ENCODE measurements at regions not wholly inside any gene's neighbourhood (a gene's known extent, or its start where the extent isn't known, plus 50 kb on each side); places are given as distances from the start of the nearest gene placed in this dataset.

GRCh38 chr5:144886668-144887067 is 716.0 kb downstream of the KCTD16 start:
- no peak for TF ChIP-seq ZFX (IDR thresholded peaks at IDR 0.05; ENCODE audit: borderline replicate concordance)
- TF ChIP-seq CTCF (IDR thresholded peaks at IDR 0.05), result no peak

Data from 22Rv1 (cell line).